BLaER1 (cell line): ENCODE measurements at regions not wholly inside any gene's neighbourhood (a gene's known extent, or its start where the extent isn't known, plus 50 kb on each side); places are given as distances from the start of the nearest gene placed in this dataset.

Source experiments
- H3K27ac ChIP-seq: shearing (Covaris generic); formaldehyde crosslinking; 2 replicates; pipeline ENCODE4 v1.8.1; 2022
- H3K27me3 ChIP-seq: shearing (Covaris generic); formaldehyde crosslinking; 2 replicates; pipeline ENCODE4 v1.8.1; 2022
- H3K36me3 ChIP-seq: shearing (Covaris generic); formaldehyde crosslinking; 2 replicates; pipeline ENCODE4 v1.8.1; 2022
- H3K4me1 ChIP-seq: shearing (Covaris generic); formaldehyde crosslinking; 2 replicates; pipeline ENCODE4 v1.8.1; 2022
- H3K4me2 ChIP-seq: shearing (Covaris generic); formaldehyde crosslinking; 2 replicates; pipeline ENCODE4 v1.8.1; 2022
- H3K4me3 ChIP-seq: shearing (Covaris generic); formaldehyde crosslinking; 2 replicates; pipeline ENCODE4 v1.8.1; 2022
- H3K9ac ChIP-seq: shearing (Covaris generic); formaldehyde crosslinking; 2 replicates; pipeline ENCODE4 v1.8.1; 2022
- H3K9me3 ChIP-seq: shearing (Covaris generic); formaldehyde crosslinking; 2 replicates; pipeline ENCODE4 v1.8.1; 2022
- H4K20me1 ChIP-seq: shearing (Covaris generic); formaldehyde crosslinking; 2 replicates; pipeline ENCODE4 v1.8.1; 2022
- Cebpa-rat ChIP-seq: shearing (Covaris generic); IDR thresholded peaks from 2 replicates; pipeline ENCODE4 v1.8.1; 2022

DNA sequence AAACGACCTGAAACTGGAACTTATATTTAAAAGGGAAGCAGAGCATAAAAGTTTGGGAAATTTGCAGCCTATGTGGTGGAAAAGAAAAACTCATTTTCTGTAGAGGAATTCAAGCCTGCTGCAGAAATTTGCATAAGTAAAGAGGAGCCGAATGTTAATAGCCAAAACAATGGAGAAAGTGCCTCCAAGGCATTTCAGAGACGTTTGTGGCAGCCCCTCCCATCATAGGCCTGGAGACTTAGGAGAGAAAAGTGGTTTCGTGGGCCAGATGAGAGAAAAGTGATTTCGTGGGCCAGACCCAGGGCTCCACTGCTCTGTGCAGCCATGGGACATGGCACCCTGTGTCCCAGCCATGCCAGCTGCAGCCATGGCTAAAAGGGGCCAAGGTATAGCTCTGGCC is 361.9 kb downstream of the PCDH19 start:
- TF ChIP-seq Cebpa-rat, result no peak
- Histone ChIP-seq H3K27ac (no peak overlapping the region), H3K4me3 (no peak overlapping the region), H3K4me2 (no peak overlapping the region), H3K36me3 (no peaks in the 10 kb centered on the region), H3K9me3 (no peaks in the 10 kb centered on the region), H3K4me1 (no peaks in the 10 kb centered on the region), H3K27me3 (peaks cover 42% of the 10 kb centered on the region), H3K9ac (no peak overlapping the region), H4K20me1 (no peaks in the 10 kb centered on the region)
